GM23248 (cell line): ENCODE measurements at regions not wholly inside any gene's neighbourhood (a gene's known extent, or its start where the extent isn't known, plus 50 kb on each side); places are given as distances from the start of the nearest gene placed in this dataset.

ENCODE experiments used
- EZH2 ChIP-seq: fragments of 200-600 bp; sonication (generic); IDR thresholded peaks from 2 replicates; pipeline ENCODE4 v1.6.1; 2018; ENCODE audit warnings: antibody characterized with exemption, mild to moderate bottlenecking; ENCODE audit not compliant: insufficient read depth, poor library complexity, severe bottlenecking
- EZH2phosphoT487 ChIP-seq: fragments of 200-600 bp; sonication (generic); IDR thresholded peaks from 2 replicates; pipeline ENCODE4 v1.6.1; 2018; ENCODE audit warnings: antibody characterized with exemption, moderate library complexity, mild to moderate bottlenecking, low read depth; ENCODE audit not compliant: insufficient read depth

- TF ChIP-seq EZH2 (no peak), EZH2phosphoT487 (no peak)
These were observed 282.3 kb downstream of the TTLL7 start for GRCh38 chr1:83716641-83717040.
